ENCODE measurements at regions not wholly inside any gene's neighbourhood (a gene's known extent, or its start where the extent isn't known, plus 50 kb on each side); places are given as distances from the start of the nearest gene placed in this dataset.
"Not testable (repeated sequence)": the region's sequence is repeated elsewhere in the genome, so short reads cannot be mapped to it uniquely, and the experiment has no call there.

- H3K4me1 ChIP-seq (ENCODE audit: control insufficient read depth in 1 of 2, extremely low read depth in 1 of 2, insufficient read depth in 2 of 2, low read length in 2 of 2); H3K36me3 Mint-ChIP-seq; CTCF ChIA-PET; H3K27me3 Mint-ChIP-seq; H3K9me3 ChIP-seq; H3K27ac ChIP-seq (ENCODE audit: low read length); H3K27me3 ChIP-seq (replicated peaks in 1 of 2; ENCODE audit: control insufficient read depth in 2 of 2, extremely low read depth in 1 of 2, insufficient read depth in 2 of 2, low read length in 1 of 2); H3K9me3 Mint-ChIP-seq; H3K36me3 ChIP-seq (ENCODE audit: control insufficient read depth in 2 of 2, extremely low read depth in 1 of 2, insufficient read depth in 1 of 2, low read length in 1 of 2); POLR2A ChIA-PET: not testable (repeated sequence)
- 3% methylated on average over 5 of the region's 37 CpGs for WGBS (ENCODE audit: insufficient coverage)
- H3K27ac Mint-ChIP-seq: peak overlapping the region; percentile 80 to 90
- H3K4me3 Mint-ChIP-seq: peak overlapping the region; percentile 78 to 88 (median 87)
- ATAC-seq (replicated peaks in 1 of 4) (peak; percentile 55 to 78 (median 71)), DNase-seq (peak in 6 of 35 experiments; percentile 3 to 26 (median 13))
- peaks cover 10 to 14% (median 14%) of the 10 kb centered on the region in 3 donors for H3K4me1 Mint-ChIP-seq
- peak overlapping the region; percentile 42 to 47 for H3K4me3 ChIP-seq (ENCODE audit: control insufficient read depth in 1 of 2, extremely low read depth in 1 of 2, low read length in 1 of 2)
Measured at GRCh38 chr1:149646360-149647017, 62.8 kb downstream of the PPIAL4C start.

GRCh38 chr1:149647018-149647373 lies 63.3 kb downstream of the PPIAL4C start:
- H3K4me1 Mint-ChIP-seq: peaks cover 9 to 13% (median 13%) of the 10 kb centered on the region in 3 donors
- POLR2A ChIA-PET; H3K4me1 ChIP-seq (ENCODE audit: control insufficient read depth in 1 of 2, extremely low read depth in 1 of 2, insufficient read depth in 2 of 2, low read length in 2 of 2); H3K27ac ChIP-seq (ENCODE audit: low read length); H3K9me3 ChIP-seq; CTCF ChIA-PET; H3K27me3 Mint-ChIP-seq; H3K27me3 ChIP-seq (replicated peaks in 1 of 2; ENCODE audit: control insufficient read depth in 2 of 2, extremely low read depth in 1 of 2, insufficient read depth in 2 of 2, low read length in 1 of 2); H3K27ac Mint-ChIP-seq; H3K36me3 Mint-ChIP-seq; H3K9me3 Mint-ChIP-seq; H3K36me3 ChIP-seq (ENCODE audit: control insufficient read depth in 2 of 2, extremely low read depth in 1 of 2, insufficient read depth in 1 of 2, low read length in 1 of 2): not testable (repeated sequence)
- H3K4me3 Mint-ChIP-seq: peak overlapping the region; percentile 58 to 87 (median 78)
- DNase-seq (peak in 19 of 35 experiments; percentile 2 to 37 (median 21)), ATAC-seq (replicated peaks in 1 of 4) (peak; percentile 54 to 68 (median 59))
- WGBS (ENCODE audit: insufficient coverage): 40% methylated on average over 5 of the region's 20 CpGs
- peak overlapping the region in 1 of 2 donors; percentile 42 for H3K4me3 ChIP-seq (ENCODE audit: control insufficient read depth in 1 of 2, extremely low read depth in 1 of 2, low read length in 1 of 2)

- H3K9me3 Mint-ChIP-seq, POLR2A ChIA-PET, H3K36me3 Mint-ChIP-seq: not testable (repeated sequence)
Measured at GRCh38 chr1:149657750-149658149, 74.1 kb downstream of the PPIAL4C start.

DNA sequence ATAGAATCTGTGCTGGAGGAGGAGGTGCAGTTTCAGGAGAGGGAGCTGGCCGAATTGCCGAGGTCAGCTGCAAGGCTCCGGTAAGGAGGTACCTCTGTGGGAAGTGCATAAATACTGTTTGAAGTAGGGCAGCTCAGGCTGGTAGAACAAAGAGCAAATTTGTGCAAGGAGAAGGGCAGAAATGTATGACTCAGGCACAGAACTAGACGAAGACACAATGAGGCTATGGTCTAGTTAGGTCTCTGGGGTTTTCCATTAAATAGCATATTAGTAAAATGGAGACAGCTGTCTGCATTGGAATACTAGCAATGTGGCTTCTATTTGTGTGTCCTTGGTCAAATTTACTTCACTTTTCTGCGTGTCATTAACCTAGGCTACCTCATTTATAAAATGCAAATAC lies 74.5 kb downstream of the PPIAL4C start:
- H3K9me3 Mint-ChIP-seq; DNase-seq; H3K27me3 ChIP-seq (replicated peaks in 1 of 2; ENCODE audit: control insufficient read depth in 2 of 2, extremely low read depth in 1 of 2, insufficient read depth in 2 of 2, low read length in 1 of 2); H3K4me1 ChIP-seq (ENCODE audit: control insufficient read depth in 1 of 2, extremely low read depth in 1 of 2, insufficient read depth in 2 of 2, low read length in 2 of 2); H3K4me1 Mint-ChIP-seq; H3K36me3 Mint-ChIP-seq; H3K4me3 ChIP-seq (ENCODE audit: control insufficient read depth in 1 of 2, extremely low read depth in 1 of 2, low read length in 1 of 2); H3K9me3 ChIP-seq; H3K4me3 Mint-ChIP-seq; H3K27ac Mint-ChIP-seq; CTCF ChIA-PET; POLR2A ChIA-PET; H3K36me3 ChIP-seq (ENCODE audit: control insufficient read depth in 2 of 2, extremely low read depth in 1 of 2, insufficient read depth in 1 of 2, low read length in 1 of 2); H3K27ac ChIP-seq (ENCODE audit: low read length); H3K27me3 Mint-ChIP-seq; ATAC-seq (replicated peaks in 1 of 4): not testable (repeated sequence)
- no CpG with 5 or more reads among the region's 5 CpGs for WGBS (ENCODE audit: insufficient coverage)

More at GRCh38 chr1:149657750-149658149, 74.1 kb downstream of the PPIAL4C start:
- H3K27me3 Mint-ChIP-seq; H3K4me1 Mint-ChIP-seq; H3K27me3 ChIP-seq (replicated peaks in 1 of 2; ENCODE audit: control insufficient read depth in 2 of 2, extremely low read depth in 1 of 2, insufficient read depth in 2 of 2, low read length in 1 of 2); H3K27ac ChIP-seq (ENCODE audit: low read length); CTCF ChIA-PET; DNase-seq; H3K9me3 ChIP-seq; ATAC-seq (replicated peaks in 1 of 4); H3K4me3 ChIP-seq (ENCODE audit: control insufficient read depth in 1 of 2, extremely low read depth in 1 of 2, low read length in 1 of 2); H3K4me3 Mint-ChIP-seq; H3K4me1 ChIP-seq (ENCODE audit: control insufficient read depth in 1 of 2, extremely low read depth in 1 of 2, insufficient read depth in 2 of 2, low read length in 2 of 2); H3K36me3 ChIP-seq (ENCODE audit: control insufficient read depth in 2 of 2, extremely low read depth in 1 of 2, insufficient read depth in 1 of 2, low read length in 1 of 2); H3K27ac Mint-ChIP-seq: not testable (repeated sequence)
- no CpG with 5 or more reads among the region's 4 CpGs for WGBS (ENCODE audit: insufficient coverage)

GRCh38 chr1:149664624-149665023 lies 81.0 kb downstream of the PPIAL4C start:
- H3K4me3 ChIP-seq (ENCODE audit: control insufficient read depth in 1 of 2, extremely low read depth in 1 of 2, low read length in 1 of 2); H3K36me3 Mint-ChIP-seq; CTCF ChIA-PET: not testable (repeated sequence)

GRCh38 chr1:149665033-149665432 lies 81.4 kb downstream of the PPIAL4C start:
- H3K9me3 ChIP-seq; ATAC-seq (replicated peaks in 1 of 4); H3K36me3 ChIP-seq (ENCODE audit: control insufficient read depth in 2 of 2, extremely low read depth in 1 of 2, insufficient read depth in 1 of 2, low read length in 1 of 2); H3K4me3 ChIP-seq (ENCODE audit: control insufficient read depth in 1 of 2, extremely low read depth in 1 of 2, low read length in 1 of 2); DNase-seq; H3K36me3 Mint-ChIP-seq; H3K27me3 Mint-ChIP-seq; H3K4me1 ChIP-seq (ENCODE audit: control insufficient read depth in 1 of 2, extremely low read depth in 1 of 2, insufficient read depth in 2 of 2, low read length in 2 of 2); H3K27ac ChIP-seq (ENCODE audit: low read length); H3K9me3 Mint-ChIP-seq; POLR2A ChIA-PET; H3K27ac Mint-ChIP-seq; H3K4me1 Mint-ChIP-seq; H3K27me3 ChIP-seq (replicated peaks in 1 of 2; ENCODE audit: control insufficient read depth in 2 of 2, extremely low read depth in 1 of 2, insufficient read depth in 2 of 2, low read length in 1 of 2); CTCF ChIA-PET; H3K4me3 Mint-ChIP-seq: not testable (repeated sequence)

More at GRCh38 chr1:149664624-149665023, 81.0 kb downstream of the PPIAL4C start:
- H3K36me3 ChIP-seq (ENCODE audit: control insufficient read depth in 2 of 2, extremely low read depth in 1 of 2, insufficient read depth in 1 of 2, low read length in 1 of 2); H3K4me1 Mint-ChIP-seq; ATAC-seq (replicated peaks in 1 of 4); H3K27me3 Mint-ChIP-seq; H3K4me3 Mint-ChIP-seq; H3K27ac ChIP-seq (ENCODE audit: low read length); H3K27me3 ChIP-seq (replicated peaks in 1 of 2; ENCODE audit: control insufficient read depth in 2 of 2, extremely low read depth in 1 of 2, insufficient read depth in 2 of 2, low read length in 1 of 2); H3K27ac Mint-ChIP-seq; H3K9me3 ChIP-seq; H3K9me3 Mint-ChIP-seq; POLR2A ChIA-PET; H3K4me1 ChIP-seq (ENCODE audit: control insufficient read depth in 1 of 2, extremely low read depth in 1 of 2, insufficient read depth in 2 of 2, low read length in 2 of 2); DNase-seq: not testable (repeated sequence)
- WGBS (ENCODE audit: insufficient coverage): no CpG with 5 or more reads among the region's 2 CpGs

GRCh38 chr1:149665528-149665927 lies 81.9 kb downstream of the PPIAL4C start:
- H3K4me1 Mint-ChIP-seq; H3K4me3 Mint-ChIP-seq; H3K9me3 ChIP-seq; H3K27me3 Mint-ChIP-seq; H3K36me3 ChIP-seq (ENCODE audit: control insufficient read depth in 2 of 2, extremely low read depth in 1 of 2, insufficient read depth in 1 of 2, low read length in 1 of 2); H3K9me3 Mint-ChIP-seq; H3K4me1 ChIP-seq (ENCODE audit: control insufficient read depth in 1 of 2, extremely low read depth in 1 of 2, insufficient read depth in 2 of 2, low read length in 2 of 2); CTCF ChIA-PET; DNase-seq; H3K36me3 Mint-ChIP-seq; H3K27ac ChIP-seq (ENCODE audit: low read length); ATAC-seq (replicated peaks in 1 of 4); H3K4me3 ChIP-seq (ENCODE audit: control insufficient read depth in 1 of 2, extremely low read depth in 1 of 2, low read length in 1 of 2); H3K27ac Mint-ChIP-seq; H3K27me3 ChIP-seq (replicated peaks in 1 of 2; ENCODE audit: control insufficient read depth in 2 of 2, extremely low read depth in 1 of 2, insufficient read depth in 2 of 2, low read length in 1 of 2); POLR2A ChIA-PET: not testable (repeated sequence)
- no CpG with 5 or more reads among the region's 2 CpGs for WGBS (ENCODE audit: insufficient coverage)

Data from T-cell (primary cell).